Activated CD8-positive, alpha-beta memory T cell treated with anti-CD3 and anti-CD28 coated beads, Interleukin-2, amount 50 U/mL, for 48 hours (primary cell): ENCODE measurements at regions not wholly inside any gene's neighbourhood (a gene's known extent, or its start where the extent isn't known, plus 50 kb on each side); places are given as distances from the start of the nearest gene placed in this dataset.
"Not testable (repeated sequence)": the region's sequence is repeated elsewhere in the genome, so short reads cannot be mapped to it uniquely, and the experiment has no call there.

Experiments
- DNase-seq: peaks from one replicate; pipeline ENCODE4 v3.0.0-alpha.2; 2020

DNA sequence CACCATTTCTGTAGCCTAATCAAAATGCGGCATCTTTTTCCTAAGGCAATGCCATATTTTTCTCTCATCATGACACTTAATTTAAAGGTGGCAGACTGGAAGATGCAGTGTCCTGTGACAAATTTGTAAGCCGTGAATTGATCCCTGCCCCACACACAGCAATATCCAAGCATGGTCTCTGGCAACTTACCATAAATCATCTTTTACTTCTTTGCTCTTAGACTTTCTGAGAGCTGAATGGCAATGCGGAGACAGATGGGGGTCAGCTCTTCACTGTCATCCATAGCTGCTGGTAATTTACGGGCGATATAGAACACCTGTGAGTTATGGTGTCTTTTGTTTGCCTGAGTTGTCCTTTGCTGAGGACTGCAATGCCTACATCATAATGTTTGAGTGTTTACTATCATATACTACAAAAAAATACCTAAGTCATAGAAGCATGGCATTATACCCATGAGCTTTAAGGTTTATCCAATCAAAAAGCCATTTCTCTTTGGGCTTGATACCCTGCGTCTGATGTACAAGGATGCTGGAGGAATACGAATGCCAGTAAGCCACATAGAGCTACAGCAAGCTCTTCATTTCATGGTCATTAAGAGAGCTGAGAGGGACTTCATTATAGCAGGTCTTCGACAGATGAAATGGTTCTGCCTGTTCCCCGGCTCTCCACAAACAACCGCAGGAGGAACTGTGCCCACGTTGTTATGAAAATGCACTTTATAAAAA, 148.1 kb downstream of the TRIML1 start:
- DNase-seq: no peak

DNA sequence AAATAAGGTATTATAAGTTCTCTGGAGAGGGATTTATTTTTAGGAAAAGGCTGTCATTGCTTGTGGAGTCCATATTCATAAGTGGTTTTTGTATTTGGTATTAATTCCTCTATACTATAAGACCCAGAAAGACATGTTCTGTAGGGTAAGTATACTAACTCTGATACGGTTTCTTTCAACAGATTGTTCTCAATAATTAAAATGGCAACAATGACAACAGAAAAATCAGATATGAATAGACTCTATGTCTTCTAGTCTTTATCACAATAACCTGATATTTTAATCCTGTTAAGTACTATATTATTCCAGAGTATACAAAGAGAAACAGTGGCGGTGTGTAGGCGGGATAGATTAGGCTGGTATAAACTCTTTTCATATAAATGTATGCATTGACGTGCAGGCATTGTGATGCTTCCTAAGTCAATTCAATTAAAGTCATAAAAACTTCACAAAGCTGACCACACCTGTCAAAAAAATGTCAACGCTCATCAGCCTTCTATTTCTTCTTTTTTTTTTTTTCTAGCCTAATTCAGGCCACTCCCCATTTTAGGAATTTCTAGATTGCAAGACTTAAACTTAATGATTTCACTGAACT, 150.4 kb downstream of the TRIML1 start:
- DNase-seq: no peak

DNA sequence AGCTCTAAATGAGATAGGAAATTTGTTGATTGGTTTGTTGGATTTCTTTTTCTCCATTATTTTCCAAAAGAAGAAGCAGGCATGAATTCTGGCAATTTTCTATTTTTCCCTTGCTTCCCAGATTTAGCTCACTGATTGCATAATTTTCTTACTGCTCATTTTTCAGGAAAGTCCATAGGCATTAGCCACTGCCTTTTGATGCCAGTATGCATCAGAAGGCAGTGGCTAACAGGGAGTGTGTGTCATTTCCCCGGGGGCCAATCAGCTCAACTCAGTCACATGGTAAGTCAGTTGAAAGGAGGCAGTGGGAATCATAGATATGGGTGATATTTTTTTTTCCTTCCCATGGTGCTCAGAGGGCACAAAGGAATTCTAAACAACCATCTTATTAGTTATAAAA, 156.7 kb downstream of the TRIML1 start:
- DNase-seq: no peak

DNA sequence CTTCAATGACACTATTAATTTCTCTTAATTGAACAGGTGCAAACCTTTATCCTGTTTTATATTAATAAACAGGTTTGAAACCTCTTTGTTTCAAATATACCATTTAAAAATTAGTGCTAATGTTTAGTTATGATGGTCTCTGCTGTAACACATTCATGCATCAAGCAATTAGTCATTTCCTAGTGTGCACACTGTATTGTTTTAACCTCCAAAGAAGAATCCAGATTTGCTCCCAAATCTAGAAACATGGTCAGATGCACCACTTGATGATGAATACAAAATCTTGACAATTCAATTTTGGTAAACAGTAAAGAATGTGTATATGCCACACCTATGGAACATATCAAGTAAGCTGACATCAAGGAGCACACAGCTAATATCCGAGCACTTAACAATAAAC, 157.1 kb downstream of the TRIML1 start:
- no peak for DNase-seq

DNA sequence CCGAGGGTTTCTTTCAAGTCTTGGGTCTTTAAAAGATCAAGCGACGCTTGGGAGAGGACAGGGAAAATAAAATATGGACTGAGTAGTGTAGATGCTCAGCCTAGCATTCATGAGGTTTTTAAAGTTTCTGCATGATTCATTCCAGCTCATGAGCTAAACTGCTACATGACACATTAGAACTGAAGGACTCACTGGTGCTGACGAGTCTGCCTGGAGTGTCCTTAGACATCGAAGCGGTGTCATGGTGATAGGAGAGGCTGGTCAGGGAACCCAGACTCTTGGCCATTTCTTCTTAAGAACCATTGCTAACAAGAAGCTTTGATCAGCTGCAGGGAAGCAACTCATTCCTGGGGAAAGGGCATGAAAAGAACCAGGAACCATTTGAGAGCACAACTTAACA, 158.6 kb downstream of the TRIML1 start:
- no peak for DNase-seq

DNA sequence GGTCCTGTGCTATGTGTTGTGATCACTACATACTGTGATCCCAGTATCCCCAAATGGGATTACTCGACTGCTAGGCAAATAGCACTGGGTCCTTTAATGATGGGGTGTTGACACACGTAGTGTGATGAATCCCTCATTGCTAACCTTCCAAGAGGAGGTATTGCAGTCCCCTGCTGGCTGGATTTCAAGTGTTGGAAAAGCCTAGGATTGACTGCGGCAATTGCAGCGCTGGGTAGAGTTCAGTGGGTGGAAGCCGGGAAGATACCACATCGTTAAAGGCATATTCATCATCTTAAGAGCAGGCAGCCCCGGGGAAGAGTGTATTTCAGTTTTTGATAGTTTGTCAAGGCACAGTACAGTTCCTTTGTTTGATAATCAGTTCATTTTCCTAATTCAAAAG, 159.9 kb downstream of the TRIML1 start:
- DNase-seq: no peak

DNA sequence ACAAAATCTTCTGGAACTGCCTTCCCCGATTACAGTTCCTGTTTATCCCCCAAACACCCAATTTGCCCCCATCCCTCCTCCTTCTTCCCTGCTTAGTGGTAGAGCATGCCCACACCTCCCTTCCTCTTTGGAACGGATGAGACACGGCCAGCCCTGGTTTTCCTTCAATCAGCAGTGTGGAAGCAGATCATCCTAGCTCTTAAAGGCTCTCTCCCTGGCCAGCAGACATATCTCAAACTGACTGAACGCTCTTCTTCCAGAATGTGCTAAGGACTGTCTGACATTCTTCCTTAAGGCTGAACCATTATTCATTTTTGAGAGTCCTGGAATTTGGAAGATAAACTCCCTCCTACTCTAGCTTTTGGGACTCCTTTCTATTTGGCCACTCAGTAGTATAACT, 161.1 kb downstream of the TRIML1 start:
- DNase-seq: no peak

DNA sequence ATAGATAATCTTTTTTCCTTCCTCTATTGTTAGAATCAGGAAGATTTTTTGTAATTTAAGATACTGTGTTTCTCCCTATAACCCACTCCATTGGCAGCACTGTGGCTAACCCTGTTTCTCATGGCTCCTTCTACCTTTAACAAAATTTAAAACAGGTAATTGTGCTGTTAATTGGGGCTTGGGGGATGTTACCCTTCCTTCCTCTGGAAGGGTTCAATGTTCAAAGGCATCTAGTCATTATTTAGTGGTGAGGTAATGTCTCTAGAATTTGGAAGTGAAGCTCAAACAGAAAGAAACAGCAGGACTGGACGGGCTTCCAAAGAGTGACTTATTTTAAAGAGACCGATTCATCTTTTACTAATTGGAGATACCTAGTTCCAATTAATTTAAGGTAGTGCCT, 166.4 kb downstream of the TRIML1 start:
- DNase-seq: no peak

DNA sequence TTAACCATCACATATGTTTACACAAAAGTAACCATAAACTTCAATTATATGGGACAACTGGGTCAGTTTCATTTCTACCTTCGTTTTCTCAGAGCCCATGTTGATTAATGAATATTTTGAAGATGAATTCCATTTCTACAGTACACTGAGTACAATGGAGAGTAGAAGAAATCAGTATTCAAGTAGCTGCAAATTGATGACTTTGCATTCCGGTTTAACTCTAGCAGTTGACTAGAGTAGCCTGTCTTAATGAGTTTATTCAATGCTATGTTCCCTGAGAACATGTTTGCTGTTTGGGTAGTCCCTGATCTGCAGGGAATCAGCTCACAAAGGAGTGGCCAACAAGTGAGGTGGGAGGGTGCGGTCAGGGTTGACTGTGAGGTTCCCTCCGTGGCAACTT, 168.3 kb downstream of the TRIML1 start:
- DNase-seq: no peak

DNA sequence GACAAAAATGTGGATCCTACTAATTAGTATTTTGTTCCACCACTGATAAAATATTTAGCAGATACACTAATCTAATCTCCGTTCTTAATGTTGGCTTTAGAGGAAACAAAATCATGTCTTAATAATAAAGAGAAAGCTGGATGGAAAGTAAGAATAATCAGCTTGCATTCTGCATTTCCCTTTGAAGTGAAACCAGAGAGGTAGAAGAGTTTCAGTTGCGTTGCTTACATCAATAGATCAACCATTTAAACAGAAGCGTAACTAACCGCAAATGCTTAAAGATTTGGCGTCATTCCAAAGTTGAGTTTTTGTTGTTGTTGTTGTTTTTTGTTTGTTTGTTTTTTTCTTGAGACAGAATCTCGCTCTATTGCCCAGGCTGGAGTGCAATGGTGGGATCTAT, 168.9 kb downstream of the TRIML1 start:
- DNase-seq: no peak

DNA sequence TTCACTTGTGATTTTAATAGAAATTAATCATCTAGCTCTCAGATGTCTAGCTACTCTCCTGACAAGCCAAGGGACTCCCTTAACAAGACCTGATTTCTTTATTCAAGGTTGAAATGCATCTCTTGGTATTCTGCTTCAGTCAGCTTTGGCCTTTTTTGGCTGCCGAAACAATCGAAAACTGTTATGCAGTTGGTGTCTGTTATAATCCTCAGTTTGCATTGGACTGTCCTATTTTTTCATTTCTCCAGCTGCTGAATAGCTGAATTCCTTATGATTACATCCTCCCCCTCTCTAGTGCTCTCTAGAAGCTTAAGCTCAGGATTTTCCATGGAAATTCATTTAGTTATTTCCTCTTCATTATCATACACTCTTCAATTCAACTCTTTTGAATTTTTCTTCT, 177.2 kb downstream of the TRIML1 start:
- DNase-seq: no peak

DNA sequence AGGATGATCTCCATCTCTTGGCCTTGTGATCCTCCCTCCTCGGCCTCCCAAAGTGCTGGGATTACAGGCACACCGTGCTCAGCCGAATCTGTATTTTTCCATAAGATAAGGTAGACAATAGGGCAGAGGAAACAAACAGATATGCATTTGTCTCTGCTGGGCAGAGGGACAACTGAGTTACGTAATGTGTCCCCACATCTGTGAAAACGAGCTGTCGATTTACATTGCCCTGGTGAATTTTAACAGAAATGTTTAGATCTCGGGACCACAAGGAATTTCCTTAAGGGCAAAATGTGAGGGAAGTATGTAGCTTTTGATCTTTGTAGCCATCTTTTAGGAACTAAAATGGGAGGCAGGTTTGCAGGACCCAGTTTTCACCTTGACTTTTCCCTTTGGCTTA, 189.7 kb downstream of the TRIML1 start:
- DNase-seq: no peak

DNA sequence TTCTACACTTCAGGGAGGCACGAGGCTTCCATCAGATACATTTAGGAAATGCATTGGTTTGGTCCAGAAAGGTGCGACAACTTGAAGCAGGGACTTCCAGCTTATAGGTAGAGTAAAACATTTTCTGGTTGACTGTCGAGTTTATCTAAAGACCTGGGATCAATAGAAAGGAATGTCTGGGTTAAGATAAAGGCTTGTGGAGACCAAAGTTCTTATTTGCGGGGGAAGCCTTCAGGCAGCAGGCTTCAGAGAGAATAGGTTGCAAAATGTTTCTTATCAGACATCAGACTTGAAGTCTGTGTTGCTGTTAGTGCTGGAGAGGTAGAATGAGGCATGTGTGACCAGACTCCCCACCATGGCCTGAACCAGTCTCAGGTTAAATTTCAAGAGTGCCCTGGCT, 190.3 kb downstream of the TRIML1 start:
- no peak for DNase-seq

DNA sequence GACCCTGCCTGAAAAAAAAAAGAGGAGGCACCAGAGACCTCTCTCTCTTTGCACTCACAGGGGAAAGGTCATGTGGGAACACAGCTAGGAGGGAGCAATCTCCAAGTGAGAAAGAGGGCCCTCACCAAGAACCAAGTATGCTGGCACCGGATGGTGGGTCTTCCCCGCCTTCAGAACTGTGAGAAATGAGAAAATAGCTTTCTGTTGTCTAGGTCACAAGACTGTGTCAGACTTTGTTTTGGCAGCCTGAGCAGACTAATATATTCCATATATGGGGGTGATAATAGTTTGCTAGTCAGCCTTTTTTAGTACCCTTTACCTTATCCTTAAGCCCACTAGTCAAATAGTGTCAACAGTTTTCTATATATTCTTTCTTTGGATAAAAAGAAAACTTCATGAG, 193.0 kb downstream of the TRIML1 start:
- no peak for DNase-seq

DNA sequence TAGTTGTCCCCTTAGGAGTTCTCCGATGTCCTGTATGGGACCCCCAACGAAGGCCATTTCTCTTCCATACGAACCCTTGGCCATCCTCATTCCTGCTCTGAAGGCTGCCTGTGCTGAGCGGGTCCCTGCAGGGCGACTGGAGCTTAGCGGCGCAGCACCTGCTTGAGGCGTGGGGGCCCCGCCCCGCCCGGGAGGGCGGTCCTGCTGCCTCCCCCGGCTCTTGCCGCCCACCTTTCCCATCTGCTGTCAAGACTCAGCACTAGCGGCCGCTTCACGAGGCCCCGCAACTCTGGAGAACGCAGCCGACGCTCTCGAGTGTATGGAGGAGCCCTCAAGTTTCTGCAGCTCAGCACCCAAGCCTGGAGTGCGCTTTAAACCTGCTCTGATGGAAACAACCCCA, 197.7 kb downstream of the TRIML1 start:
- no peak for DNase-seq

DNA sequence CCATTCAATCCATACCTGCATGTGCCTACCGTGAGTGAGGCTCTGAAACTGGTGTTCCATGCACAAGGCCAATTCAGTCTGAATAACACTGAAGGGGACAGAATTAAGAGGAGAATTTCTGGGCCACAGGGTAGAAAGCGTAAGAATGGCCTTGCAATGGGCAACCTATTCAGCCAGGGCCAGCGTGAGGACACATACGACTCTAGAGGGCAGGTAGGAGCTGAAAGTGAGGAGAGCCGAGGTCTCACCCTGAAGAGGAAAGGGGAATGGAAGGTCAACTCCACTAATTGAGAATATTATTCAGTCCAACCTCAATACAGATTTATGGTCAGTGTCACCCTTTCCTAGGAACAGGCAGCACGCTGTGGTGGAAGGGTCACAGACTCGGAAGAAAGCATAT, 202.2 kb downstream of the TRIML1 start:
- no peak for DNase-seq

DNA sequence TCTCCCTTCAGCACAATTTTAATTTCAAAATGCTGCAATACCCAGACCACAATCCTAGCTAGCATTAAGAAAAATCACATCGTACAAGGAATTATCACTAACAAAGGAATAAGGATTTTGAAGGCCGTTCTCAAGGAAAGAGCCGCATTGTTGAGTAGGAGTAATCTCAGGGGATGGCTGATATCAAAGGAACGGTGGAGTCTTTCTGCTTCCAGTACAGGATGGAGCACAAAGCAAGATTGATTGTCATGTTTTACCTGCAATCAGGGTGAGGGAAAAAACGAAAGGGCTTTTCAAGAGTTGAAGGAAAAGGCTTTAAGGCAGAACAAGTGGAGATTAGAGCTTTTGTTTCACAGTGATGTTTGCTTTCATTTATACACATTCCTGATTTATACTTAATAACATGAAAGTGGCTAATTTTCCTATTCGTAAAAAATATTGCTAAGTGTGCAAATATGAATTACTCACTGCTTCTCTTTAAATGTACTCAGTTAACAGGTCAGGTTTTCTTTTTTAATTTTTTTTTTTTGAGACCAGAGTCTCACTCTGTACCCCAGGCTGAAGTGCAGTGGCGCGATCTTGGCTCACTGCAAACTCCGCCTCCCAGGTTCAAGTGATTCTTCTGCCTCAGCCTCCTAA, 207.0 kb downstream of the TRIML1 start:
- no peak for DNase-seq

DNA sequence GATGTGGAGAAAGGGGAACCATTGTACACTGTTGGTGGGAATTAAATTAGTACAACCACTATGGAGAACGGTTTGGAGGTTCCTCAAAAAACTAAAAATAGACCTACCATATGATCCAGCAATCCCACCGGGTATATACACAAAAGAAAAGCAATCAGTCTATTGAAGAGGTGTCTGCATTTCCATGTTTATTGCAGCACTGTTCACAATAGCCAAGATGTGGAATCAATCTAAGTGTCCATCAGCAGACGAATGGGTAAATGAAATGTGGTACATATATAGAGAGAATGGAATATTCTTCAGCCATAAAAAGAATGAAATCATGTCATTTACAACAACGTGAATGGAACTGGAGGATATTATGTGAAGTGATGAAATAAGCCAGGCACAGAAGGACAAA, 208.1 kb downstream of the TRIML1 start:
- DNase-seq: no peak

DNA sequence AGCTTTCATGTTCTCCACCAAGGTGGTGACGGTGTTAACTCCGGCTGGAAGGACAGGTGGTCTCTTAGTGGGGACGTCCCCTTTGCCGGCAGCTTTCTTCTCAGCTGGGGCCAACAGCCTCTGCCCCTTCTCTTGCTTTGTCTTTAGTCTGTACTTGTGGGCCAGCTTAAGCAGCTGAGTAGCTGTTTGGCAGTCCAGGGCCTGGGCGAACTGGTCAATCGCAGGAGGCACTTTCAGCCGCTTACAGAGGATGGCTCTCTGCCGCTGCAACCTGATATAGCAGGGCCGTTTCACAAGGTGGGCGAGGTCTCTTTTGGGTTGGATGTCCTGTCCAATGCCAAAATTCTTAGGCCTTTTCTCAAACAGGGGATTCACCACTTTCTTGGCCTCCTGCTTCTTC, 210.3 kb downstream of the TRIML1 start:
- DNase-seq: not testable (repeated sequence)

DNA sequence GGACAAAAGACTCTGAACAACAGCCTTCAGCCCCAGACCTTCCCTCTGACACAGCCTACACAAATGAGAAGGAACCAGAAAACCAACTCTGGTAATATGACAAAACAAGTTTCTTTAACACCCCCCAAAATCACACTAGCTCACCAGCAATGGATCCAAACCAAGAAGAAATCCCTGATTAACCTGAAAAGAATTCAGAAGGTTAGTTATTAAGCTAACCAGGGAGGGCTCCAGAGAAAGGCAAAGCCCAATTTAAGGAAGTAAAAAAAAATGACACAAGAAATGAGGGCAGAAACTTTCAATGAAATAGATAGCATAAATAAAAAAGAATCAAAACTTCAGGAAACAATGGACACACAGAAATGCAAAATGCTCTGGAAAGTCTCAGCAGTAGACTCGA, 224.0 kb downstream of the TRIML1 start:
- DNase-seq: no peak

DNA sequence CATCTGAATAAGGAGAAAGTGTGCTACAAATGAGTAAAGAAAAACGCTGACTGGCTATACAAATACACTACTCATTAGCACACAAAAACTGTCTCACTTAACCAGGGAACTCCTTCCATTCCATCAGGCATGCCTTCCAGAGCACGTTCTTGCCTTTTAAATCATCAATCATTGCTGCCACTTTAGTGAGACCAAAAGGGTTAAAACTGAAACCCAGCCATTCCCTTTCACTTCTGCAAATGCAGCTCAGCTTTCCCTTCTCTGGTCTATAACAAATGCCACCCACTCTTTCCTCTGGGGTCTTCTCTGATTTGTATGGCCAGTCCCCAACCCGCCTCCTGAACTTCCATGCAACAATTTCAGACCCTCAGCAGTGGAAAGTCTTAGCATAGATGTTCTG, 231.5 kb downstream of the TRIML1 start:
- DNase-seq: no peak

DNA sequence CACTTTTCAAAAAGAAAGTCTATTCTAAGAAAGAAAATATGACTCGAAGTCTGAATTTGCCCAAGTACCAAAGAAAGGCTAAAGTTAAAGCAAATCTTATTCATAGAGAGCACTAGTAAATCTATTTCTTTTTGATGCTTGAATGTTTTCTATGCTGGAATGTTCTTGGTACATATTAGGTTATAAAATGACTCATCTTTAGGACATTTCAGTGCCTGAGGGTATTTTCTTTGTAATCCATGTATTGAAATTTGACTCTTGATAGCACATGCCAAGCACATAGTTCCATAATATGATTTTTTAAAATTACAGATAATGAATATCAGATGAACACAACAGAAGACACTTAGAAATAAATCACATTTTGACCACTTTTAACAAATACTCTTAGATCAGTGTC, 232.8 kb downstream of the TRIML1 start:
- no peak for DNase-seq

DNA sequence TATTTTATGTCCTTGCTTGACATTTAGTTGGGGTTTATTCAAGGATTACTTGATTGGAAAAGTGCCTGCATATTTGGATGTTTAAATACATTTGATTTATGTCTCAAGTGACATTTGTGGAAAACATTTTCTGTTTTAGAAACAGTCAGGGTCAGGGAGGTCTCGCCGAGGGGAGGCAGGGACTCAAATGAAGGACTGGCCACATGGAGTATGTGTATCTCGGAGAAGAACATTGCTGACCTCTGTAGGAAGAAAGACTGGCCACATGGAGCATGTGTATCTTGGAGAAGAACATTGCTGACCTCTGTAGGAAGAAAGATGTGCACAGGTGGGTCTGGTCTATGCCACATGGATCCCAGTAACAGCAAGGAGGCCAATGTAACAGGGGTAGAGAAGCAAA, 233.6 kb downstream of the TRIML1 start:
- DNase-seq: no peak

DNA sequence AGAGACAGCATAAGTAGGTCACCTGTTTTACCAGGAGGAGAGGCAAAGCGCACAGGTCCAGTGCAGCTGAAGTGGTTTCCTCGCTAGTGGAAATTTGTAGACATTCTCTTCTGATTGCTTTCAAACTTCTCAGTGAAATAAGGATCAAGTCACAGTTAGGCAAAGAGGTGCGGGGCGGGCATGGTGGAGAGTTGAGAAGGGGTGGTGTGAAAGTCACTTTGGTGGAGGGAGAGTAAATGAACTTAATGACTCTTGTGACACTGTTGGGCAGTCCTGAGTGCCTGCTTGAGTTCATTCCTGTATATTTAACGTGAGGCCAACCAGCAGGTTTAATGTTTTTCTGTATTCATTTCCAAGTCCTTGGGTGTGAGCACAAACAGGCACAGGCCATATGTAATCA, 235.6 kb downstream of the TRIML1 start:
- no peak for DNase-seq

DNA sequence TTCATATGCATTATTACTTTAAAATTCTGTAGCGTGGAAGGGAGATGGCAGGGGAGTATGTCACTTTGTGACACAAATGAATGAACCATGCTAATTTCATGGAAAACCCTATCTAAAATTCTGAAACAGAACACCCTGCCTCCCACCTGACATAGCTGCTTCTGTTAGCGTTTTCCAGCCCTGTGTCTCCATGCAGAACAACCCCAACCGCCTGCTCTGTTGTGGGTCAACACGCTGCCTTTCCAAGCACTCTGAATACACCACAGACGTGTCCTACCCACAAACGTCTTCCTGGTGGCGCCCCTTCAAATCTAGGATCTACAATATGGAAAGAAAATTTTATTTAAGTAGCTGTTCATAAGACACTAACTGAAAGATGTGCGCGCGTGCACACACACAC, 238.6 kb downstream of the TRIML1 start:
- DNase-seq: no peak
